HL-60 (cell line): ENCODE measurements at regions not wholly inside any gene's neighbourhood (a gene's known extent, or its start where the extent isn't known, plus 50 kb on each side); places are given as distances from the start of the nearest gene placed in this dataset.

Experiments
- DNase-seq, 2 experiments: peaks; one replicate each; pipeline ENCODE4 v3.0.0-alpha.2; 2010 to 2020; ENCODE audit warnings: low read depth in 1 of 2, low spot score in 1 of 2
- H3K27ac ChIP-seq: fragments of 250-450 bp; sonication (Bioruptor Pico); replicated peaks from 2 replicates; pipeline ENCODE4 v1.5.1; 2020; ENCODE audit warnings: mild to moderate bottlenecking, moderate library complexity
- H3K27me3 ChIP-seq: fragments of 250-450 bp; sonication (Bioruptor Pico); 2 replicates; pipeline ENCODE4 v1.5.1; 2021; ENCODE audit warnings: mild to moderate bottlenecking, moderate library complexity; ENCODE audit not compliant: insufficient read depth, poor library complexity, severe bottlenecking
- H3K4me3 ChIP-seq: replicated peaks from 2 replicates; pipeline ENCODE4 v1.5.1; 2011; ENCODE audit warnings: mild to moderate bottlenecking, control low read depth, low read length; ENCODE audit not compliant: insufficient read depth
- CTCF ChIP-seq: IDR thresholded peaks from one replicate; pipeline ENCODE4 v1.5.1; 2011; ENCODE audit warnings: low read length, control low read depth, inconsistent platforms; ENCODE audit not compliant: insufficient read depth
- GABPA ChIP-seq: IDR thresholded peaks from 2 replicates; pipeline ENCODE4 v1.6.1; 2012; ENCODE audit warnings: low read depth
- POLR2AphosphoS5 ChIP-seq: IDR thresholded peaks from 2 replicates; pipeline ENCODE4 v1.6.1; 2012; ENCODE audit warnings: low read depth
- REST ChIP-seq: IDR thresholded peaks from 2 replicates; pipeline ENCODE4 v1.6.1; 2012; ENCODE audit warnings: low read depth; ENCODE audit not compliant: insufficient replicate concordance
- SPI1 ChIP-seq: IDR thresholded peaks from 2 replicates; pipeline ENCODE4 v1.6.1; 2012; ENCODE audit warnings: low read depth, mild to moderate bottlenecking, borderline replicate concordance

GRCh38 chr3:154745122-154745521 is 315.1 kb upstream of the GPR149 start:
- TF ChIP-seq GABPA (no peak), CTCF (no peak), SPI1 (no peak), POLR2AphosphoS5 (no peak), REST (no peak)
- H3K27me3 ChIP-seq = no peaks in the 10 kb centered on the region
- H3K27ac ChIP-seq = no peak overlapping the region
- H3K4me3 ChIP-seq = no peak overlapping the region
- DNase-seq = no peak

- no peaks in the 10 kb centered on the region for H3K27me3 ChIP-seq
- no peak for TF ChIP-seq SPI1
- no peak for TF ChIP-seq CTCF
- TF ChIP-seq POLR2AphosphoS5 = no peak
- no peak for TF ChIP-seq GABPA
- no peak for TF ChIP-seq REST
- H3K27ac ChIP-seq = no peak overlapping the region
- DNase-seq = no peak
- H3K4me3 ChIP-seq = no peak overlapping the region
Observed at GRCh38 chr3:154743418-154743817, 313.4 kb upstream of the GPR149 start.

GRCh38 chr3:154734468-154734867 is 304.5 kb upstream of the GPR149 start:
- H3K27ac ChIP-seq = no peak overlapping the region
- no peaks in the 10 kb centered on the region for H3K27me3 ChIP-seq
- DNase-seq = no peak
- no peak overlapping the region for H3K4me3 ChIP-seq
- TF ChIP-seq SPI1 (no peak), POLR2AphosphoS5 (no peak), CTCF (no peak), REST (no peak), GABPA (no peak)
